ENCODE measurements at regions not wholly inside any gene's neighbourhood (a gene's known extent, or its start where the extent isn't known, plus 50 kb on each side); places are given as distances from the start of the nearest gene placed in this dataset.

DNA sequence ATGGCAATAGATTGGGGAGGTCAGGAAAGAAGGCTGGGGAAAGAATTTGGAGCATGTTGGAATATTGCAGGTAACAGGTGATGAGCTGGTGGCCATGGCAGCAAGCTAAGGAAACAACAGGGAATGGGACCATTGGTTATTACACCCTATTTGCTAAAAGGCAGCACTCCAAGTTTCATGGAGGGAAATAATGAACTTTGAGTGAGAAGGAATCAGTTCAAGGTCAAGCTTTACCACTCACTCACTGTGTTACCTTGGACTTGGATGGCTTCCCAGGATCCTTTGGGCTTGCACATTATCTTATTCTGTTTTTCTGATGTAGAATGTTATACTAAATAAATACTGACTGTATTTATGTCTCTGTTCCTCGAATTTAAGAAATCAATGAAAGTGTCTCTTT, 792.8 kb upstream of the CDH8 start:
- no peaks in the 10 kb centered on the region for H3K36me3 ChIP-seq
- no peaks in the 10 kb centered on the region for H3K4me1 ChIP-seq (ENCODE audit: control insufficient read depth in 1 of 2, low read depth in 2 of 2)
- TF ChIP-seq, protein P1, sequence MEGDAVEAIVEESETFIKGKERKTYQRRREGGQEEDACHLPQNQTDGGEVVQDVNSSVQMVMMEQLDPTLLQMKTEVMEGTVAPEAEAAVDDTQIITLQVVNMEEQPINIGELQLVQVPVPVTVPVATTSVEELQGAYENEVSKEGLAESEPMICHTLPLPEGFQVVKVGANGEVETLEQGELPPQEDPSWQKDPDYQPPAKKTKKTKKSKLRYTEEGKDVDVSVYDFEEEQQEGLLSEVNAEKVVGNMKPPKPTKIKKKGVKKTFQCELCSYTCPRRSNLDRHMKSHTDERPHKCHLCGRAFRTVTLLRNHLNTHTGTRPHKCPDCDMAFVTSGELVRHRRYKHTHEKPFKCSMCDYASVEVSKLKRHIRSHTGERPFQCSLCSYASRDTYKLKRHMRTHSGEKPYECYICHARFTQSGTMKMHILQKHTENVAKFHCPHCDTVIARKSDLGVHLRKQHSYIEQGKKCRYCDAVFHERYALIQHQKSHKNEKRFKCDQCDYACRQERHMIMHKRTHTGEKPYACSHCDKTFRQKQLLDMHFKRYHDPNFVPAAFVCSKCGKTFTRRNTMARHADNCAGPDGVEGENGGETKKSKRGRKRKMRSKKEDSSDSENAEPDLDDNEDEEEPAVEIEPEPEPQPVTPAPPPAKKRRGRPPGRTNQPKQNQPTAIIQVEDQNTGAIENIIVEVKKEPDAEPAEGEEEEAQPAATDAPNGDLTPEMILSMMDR (IDR thresholded peaks at IDR 0.05) = no peak
- H3K4me3 ChIP-seq = no peak overlapping the region
- ATAC-seq (ENCODE audit: insufficient number of reproducible peaks, low FRiP score, low read depth) (no peak), DNase-seq (ENCODE audit: low spot score) (no peak)
- H3K9me3 ChIP-seq = no peaks in the 10 kb centered on the region
- no peak overlapping the region for H3K27ac ChIP-seq
- H3K27me3 ChIP-seq (replicated peaks; ENCODE audit: insufficient read depth) = no peaks in the 10 kb centered on the region

DNA sequence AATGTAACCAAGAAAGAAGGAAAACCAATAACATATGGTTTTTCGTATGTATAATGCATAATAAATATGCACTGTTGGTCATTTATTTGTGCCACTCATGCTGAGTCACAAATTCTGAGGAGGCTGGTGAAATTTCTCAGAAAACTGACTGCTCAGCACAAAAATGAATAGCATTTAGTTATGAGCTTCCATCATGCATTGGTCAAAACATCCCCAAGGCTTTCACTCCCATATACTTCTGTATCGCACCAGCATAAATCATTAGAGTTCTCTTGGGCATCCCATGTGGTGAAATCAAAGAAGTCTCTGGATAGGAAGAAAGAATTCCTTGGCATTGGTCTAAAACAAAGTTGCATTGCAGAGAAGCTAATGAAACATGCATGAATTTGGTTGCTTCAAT, 785.6 kb upstream of the CDH8 start:
- no peaks in the 10 kb centered on the region for H3K36me3 ChIP-seq
- no peaks in the 10 kb centered on the region for H3K27me3 ChIP-seq (replicated peaks; ENCODE audit: insufficient read depth)
- TF ChIP-seq, protein P1 (IDR thresholded peaks at IDR 0.05) = no peak
- DNase-seq (ENCODE audit: low spot score) (no peak), ATAC-seq (ENCODE audit: insufficient number of reproducible peaks, low FRiP score, low read depth) (no peak)
- H3K4me1 ChIP-seq (ENCODE audit: control insufficient read depth in 1 of 2, low read depth in 2 of 2) = no peaks in the 10 kb centered on the region
- H3K4me3 ChIP-seq = no peak overlapping the region
- H3K27ac ChIP-seq = no peak overlapping the region
- H3K9me3 ChIP-seq = no peaks in the 10 kb centered on the region

DNA sequence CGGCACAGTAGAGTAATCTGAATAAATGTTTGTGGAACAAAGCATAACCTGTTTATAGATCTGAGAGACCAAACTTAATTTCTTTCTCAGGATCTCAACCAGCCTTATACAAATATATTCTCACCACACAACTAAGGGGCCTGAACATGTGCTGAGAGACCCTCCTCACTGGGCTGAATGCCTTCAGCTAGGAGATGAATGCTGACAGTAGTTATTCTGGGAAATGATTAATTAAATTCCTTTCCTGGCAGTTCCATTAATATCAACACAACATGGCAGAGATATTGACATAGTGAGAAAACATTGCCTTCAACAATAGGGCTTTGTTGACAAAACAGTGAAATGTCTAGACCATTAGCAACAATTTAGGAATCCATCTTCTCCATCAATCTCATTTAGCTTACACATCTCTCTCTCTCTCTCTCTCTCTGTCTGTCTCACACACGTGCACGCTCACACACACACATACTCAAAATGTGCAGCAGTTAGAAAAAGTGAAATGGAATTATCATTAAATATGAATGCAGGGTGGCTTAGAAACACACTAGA, 780.8 kb upstream of the CDH8 start:
- H3K27me3 ChIP-seq (replicated peaks; ENCODE audit: insufficient read depth) = no peaks in the 10 kb centered on the region
- no peaks in the 10 kb centered on the region for H3K4me1 ChIP-seq (ENCODE audit: control insufficient read depth in 1 of 2, low read depth in 2 of 2)
- no peaks in the 10 kb centered on the region for H3K9me3 ChIP-seq
- no peak for ATAC-seq (ENCODE audit: insufficient number of reproducible peaks, low FRiP score, low read depth)
- no peaks in the 10 kb centered on the region for H3K36me3 ChIP-seq
- DNase-seq (ENCODE audit: low spot score) = no peak
- H3K4me3 ChIP-seq = no peak overlapping the region
- TF ChIP-seq, protein P1 (IDR thresholded peaks at IDR 0.05) = no peak
- no peak overlapping the region for H3K27ac ChIP-seq

DNA sequence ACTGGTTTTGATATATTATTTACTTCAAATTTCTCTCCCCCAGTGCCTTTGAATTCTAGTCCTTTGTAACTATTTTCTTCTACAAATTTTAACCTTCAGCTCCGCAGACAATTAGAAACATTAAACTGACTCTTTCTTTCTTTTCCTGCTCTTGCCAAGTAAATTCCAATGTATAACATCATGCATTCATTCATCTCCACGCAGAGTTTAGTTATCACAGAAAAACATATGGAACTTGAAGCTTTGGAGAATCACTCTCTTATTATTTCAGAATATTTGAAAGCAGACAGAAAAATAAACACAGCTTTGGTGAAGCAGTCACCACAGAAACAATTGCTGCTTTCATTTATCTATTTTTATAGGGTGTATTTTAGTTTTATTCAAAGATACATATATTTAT, 778.7 kb upstream of the CDH8 start:
- DNase-seq (ENCODE audit: low spot score) = no peak
- Histone ChIP-seq H3K36me3 (no peaks in the 10 kb centered on the region), H3K27me3 (replicated peaks; ENCODE audit: insufficient read depth) (no peaks in the 10 kb centered on the region), H3K27ac (no peak overlapping the region), H3K4me3 (no peak overlapping the region), H3K9me3 (no peaks in the 10 kb centered on the region), H3K4me1 (ENCODE audit: control insufficient read depth in 1 of 2, low read depth in 2 of 2) (no peaks in the 10 kb centered on the region)
- ATAC-seq (ENCODE audit: insufficient number of reproducible peaks, low FRiP score, low read depth) = no peak
- TF ChIP-seq, protein P1 (IDR thresholded peaks at IDR 0.05) = no peak

DNA sequence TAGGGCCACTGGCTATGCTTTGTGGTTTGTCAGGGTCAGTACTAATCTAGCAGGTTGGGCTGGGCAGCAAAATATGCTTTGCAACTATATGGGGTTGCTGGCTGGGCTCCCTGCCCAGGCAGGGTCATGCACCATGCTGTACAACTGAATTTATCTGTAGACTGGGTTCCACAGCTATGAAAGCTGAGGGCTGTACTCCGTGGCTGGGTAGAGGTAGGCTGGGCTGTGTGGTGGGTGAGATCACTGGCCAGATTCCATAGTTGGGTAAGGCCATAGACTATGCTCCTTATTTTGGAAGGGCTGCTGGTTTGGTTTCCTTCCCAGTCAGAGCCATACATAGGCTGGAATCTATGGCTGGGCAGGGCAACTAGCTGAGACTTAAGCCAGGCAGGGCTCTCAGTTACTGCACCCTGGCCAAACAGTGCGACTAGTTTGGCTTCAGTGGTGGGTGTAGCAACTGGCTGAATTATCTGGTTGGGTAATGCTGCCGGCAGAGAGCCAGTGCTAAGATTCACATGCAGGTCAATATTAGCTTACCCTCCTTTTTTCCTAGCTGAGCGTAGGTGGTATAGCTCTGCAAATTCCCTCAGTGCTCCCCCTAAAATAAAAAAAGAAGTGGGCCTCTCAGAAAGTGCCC, 769.1 kb upstream of the CDH8 start:
- H3K9me3 ChIP-seq = no peaks in the 10 kb centered on the region
- no peaks in the 10 kb centered on the region for H3K36me3 ChIP-seq
- H3K27ac ChIP-seq = no peak overlapping the region
- H3K4me3 ChIP-seq = no peak overlapping the region
- H3K27me3 ChIP-seq (replicated peaks; ENCODE audit: insufficient read depth) = no peaks in the 10 kb centered on the region
- no peak for ATAC-seq (ENCODE audit: insufficient number of reproducible peaks, low FRiP score, low read depth)
- DNase-seq (ENCODE audit: low spot score) = no peak
- no peaks in the 10 kb centered on the region for H3K4me1 ChIP-seq (ENCODE audit: control insufficient read depth in 1 of 2, low read depth in 2 of 2)
- TF ChIP-seq, protein P1 (IDR thresholded peaks at IDR 0.05) = no peak
